Stimulated activated CD4-positive, alpha-beta T cell treated with anti-CD3 and anti-CD28 coated beads, Interleukin-1b, Interleukin-23, amount 100 ng/mL, for 24 hours (primary cell): ENCODE measurements at regions not wholly inside any gene's neighbourhood (a gene's known extent, or its start where the extent isn't known, plus 50 kb on each side); places are given as distances from the start of the nearest gene placed in this dataset.
"Not testable (repeated sequence)": the region's sequence is repeated elsewhere in the genome, so short reads cannot be mapped to it uniquely, and the experiment has no call there.

ENCODE experiments used
- DNase-seq, 4 experiments: peaks; one replicate each; pipeline ENCODE4 v3.0.0-alpha.2; 2020; ENCODE audit warnings: low read depth in 4 of 4, low spot score in 1 of 4

GRCh38 chr12:74076918-74077317 is 460.7 kb upstream of the ATXN7L3B start:
- DNase-seq = no peak

DNA sequence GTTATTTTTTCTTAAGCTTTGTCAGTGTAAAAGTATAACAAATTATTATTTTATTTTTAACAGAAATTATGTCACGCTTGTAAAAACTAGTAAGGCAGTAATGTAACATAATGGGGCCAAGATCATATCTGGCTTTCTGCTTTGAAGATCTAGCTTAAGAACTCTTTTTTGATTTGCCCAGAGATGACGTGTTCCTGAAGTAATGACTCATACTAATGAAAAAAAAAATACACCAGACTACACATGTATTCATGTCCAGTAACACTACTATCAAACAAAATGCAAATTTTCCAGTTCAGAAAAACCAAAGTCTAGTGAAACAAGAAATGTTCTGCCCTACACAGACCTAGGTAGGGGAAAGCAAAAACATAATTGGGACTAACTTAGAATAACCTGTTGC is 432.2 kb upstream of the ATXN7L3B start:
- DNase-seq = no peak

DNA sequence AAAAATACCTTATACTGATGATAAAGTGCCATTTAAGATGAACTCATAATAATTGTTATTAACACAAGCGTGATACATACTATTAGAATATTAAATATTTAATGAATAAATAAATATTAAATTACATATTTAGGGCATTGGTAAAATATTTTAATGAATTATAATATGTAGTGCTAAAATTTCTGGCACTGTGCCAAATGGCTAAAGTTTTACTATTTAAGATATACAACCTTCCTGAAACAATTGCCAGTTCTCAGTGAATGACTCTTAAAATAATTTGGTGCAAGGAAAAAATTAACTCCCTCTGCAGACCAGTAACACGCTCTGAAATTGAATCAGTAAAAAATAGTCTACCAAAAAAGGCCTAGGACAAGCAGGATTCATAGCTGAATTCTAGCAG is 428.9 kb upstream of the ATXN7L3B start:
- no peak for DNase-seq

- no peak for DNase-seq
Observed at GRCh38 chr12:74111688-74112360, 425.8 kb upstream of the ATXN7L3B start.

- DNase-seq = no peak
Observed at GRCh38 chr12:74119811-74120362, 417.7 kb upstream of the ATXN7L3B start.

GRCh38 chr12:74120644-74121043 is 417.0 kb upstream of the ATXN7L3B start:
- DNase-seq = no peak

DNA sequence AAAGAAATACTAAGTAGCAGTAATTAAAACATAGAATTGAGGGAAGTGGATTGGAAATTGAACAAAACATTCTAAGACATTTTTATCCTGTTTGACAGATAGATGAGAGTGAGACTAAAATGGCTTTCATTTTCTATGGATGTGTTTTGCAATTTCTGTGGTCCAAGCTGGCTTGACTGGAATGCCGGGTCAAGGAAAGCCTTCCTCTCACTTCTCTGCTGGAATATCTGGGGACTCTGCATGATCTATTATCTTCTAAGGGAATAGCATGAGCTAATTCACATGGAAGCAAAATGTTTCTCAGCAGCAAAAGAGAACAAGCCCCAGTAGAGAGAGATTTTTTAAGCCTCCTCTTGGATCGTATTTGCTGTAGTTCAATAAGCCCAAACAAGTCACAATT is 407.9 kb upstream of the ATXN7L3B start:
- no peak for DNase-seq

DNA sequence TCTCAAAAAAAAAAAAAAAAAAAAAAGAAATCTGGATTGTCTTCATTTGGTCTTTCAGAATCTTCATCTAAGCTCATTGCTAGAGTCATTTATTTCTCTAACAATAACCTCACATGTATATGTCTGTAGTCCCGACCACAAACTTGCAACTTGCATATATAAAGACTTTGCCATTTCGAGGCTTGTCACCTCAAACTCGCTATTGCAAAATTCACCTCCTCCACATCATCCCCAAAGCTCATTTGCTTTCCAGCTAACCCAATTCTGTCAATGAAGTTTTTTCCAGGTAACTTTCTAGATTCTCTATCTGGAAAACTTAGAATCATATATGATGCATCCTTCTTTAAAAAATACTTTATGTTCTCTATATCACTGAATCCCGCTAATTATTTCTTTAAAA is 393.2 kb upstream of the ATXN7L3B start:
- no peak for DNase-seq

GRCh38 chr12:74145328-74145727 is 392.3 kb upstream of the ATXN7L3B start:
- DNase-seq = no peak

GRCh38 chr12:74148849-74149248 is 388.8 kb upstream of the ATXN7L3B start:
- no peak for DNase-seq

DNA sequence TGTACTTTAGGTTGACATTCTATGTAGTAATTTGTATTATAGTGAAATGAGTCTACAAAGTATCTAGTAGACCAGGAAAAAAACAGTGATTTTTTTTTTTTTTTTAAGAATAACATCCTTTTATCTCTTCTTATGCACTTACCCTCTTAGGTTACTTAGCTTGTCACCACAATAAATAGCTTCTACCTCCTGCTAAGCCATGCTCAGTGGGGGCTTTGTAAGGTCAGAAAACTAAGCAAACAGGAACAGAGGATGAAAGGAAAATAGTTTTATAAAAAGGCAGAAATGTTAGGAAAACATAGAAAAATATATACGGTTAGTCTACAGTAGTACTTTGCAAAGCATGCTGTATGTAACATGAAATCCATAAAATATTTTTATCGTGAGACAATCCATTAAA is 385.3 kb upstream of the ATXN7L3B start:
- DNase-seq = no peak

DNA sequence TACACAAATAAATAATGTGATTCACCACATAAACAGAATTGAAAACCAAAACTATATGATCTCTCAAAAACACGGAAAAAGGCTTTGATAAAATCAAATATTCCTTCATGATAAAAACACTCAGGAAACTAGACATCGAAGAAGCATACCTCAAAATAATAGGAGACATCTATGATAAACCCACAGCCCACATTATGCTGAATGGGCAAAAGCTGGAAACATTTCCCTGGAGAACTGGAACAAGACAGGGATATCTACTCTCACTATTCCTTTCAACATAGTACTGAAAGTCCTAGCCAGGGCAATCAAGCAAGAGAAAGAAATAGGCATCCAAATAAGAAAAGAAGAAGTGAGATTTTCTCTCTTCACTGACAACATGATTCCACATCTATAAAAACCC is 371.5 kb upstream of the ATXN7L3B start:
- no peak for DNase-seq

DNA sequence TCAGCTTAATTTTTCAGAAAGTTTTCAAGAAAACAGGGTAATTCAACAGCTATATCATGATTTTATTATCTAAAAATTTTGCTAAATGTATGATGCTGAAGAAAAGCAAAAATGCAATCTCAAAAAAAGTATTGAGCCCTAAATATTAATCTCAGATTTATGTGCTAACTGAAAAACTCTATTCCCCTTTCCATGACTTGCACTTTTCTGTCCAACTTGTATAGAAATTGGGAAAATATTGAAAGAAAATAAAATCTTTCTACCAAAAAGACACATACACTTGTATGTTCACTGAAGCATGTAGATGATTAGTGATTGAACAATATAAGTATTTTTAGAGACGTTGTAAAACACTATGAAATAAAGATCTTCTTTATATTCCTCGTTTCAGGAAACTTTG is 368.0 kb upstream of the ATXN7L3B start:
- no peak for DNase-seq

DNA sequence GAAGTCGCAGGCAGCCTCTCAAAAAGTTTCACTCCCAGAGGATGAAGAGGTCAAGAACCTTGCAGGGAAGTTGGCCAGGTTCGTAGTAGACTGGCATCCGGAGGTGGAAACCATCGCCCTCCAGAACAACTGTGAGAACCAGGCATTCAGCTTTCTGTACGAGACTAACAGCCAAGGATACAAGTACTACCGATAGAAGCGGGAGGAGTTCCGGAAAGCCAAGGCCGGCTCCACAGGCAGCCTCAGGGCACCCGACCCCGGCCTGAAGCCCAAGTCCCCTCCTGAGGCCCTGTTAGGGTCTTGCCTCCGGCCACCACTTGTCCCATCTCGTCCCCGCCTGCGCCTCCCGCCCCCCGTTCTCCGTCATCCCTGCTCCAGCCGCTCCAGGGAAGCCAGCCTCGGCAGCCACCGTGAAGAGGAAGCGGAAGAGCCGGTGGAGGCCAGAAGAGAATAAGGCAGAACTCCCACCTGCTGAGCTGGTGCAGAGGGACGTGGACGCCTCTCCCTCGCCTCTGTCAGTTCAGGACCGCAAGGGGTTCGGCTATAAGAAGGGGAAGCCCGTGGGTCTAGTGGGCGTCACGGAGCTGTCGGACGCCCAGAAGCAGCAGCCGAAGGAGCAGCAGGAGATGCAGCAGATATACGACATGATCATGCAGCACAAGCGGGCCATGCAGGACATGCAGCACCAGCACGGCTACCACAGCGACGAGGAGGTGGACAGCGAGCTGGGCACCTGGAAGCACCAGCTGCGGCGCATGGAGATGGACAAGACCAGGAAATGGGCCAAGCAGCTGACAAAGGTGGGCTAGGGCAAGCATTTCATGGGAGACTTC is 366.8 kb upstream of the ATXN7L3B start:
- no peak for DNase-seq

DNA sequence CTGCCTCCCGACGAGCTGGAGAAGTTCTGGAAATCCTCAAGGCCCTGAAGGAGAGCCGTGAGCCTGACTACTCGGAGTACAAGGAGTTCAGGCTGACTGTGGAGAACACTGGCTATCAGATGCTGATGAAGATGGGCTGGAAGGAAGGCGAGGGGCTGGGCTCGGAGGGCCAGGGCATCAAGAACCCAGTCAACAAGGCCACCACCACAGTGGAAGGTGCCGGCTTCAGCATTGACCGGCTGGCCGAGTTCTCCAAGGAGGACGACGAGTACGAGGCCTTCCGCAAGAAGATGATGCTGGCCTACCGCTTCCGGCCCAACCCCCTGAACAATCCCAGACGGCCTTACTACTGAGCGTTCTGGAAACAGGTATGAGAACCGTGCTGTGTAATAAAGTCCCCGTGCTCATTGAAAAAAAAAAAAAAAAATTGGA is 366.1 kb upstream of the ATXN7L3B start:
- DNase-seq = no peak

DNA sequence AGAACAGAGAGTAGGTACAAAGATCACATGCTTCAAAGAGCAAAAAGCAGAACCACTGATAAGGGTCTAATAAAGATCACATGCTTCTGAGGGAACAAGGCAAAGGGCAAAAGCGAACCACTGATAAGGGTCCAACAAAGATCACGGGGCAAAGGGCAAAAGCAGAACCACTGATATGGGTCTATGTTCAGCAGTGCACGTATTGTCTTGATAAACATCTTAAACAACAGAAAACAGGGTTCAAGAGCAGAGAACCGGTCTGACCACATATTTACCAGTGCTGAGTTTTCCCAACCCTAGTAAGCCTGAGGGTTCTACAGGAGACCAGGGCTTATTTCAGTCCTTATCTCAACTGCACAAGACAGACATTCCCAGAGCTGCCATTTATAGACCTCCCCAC is 362.7 kb upstream of the ATXN7L3B start:
- not testable (repeated sequence) for DNase-seq

- DNase-seq = no peak
Observed at GRCh38 chr12:74185360-74185759, 352.3 kb upstream of the ATXN7L3B start.

GRCh38 chr12:74193191-74193590 is 344.4 kb upstream of the ATXN7L3B start:
- no peak for DNase-seq

DNA sequence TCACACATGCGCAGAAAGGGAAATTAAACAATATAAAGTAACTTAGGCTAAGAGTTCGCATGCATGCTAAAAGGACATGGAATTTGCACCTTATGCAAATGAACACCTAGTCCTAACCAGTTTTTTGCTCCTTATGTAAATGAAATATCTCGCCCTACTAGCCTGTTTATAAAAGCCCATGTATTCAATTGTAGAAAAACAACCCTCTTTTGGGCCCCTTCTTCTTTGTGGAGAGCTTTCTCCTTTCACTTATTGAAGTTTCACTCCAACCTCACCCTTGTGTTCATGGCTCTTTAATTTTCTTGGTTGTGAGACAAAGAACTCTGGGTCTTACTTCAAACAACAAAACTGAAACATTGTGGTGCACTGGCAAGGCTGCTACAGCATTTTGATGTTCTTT is 333.4 kb upstream of the ATXN7L3B start:
- DNase-seq = no peak

DNA sequence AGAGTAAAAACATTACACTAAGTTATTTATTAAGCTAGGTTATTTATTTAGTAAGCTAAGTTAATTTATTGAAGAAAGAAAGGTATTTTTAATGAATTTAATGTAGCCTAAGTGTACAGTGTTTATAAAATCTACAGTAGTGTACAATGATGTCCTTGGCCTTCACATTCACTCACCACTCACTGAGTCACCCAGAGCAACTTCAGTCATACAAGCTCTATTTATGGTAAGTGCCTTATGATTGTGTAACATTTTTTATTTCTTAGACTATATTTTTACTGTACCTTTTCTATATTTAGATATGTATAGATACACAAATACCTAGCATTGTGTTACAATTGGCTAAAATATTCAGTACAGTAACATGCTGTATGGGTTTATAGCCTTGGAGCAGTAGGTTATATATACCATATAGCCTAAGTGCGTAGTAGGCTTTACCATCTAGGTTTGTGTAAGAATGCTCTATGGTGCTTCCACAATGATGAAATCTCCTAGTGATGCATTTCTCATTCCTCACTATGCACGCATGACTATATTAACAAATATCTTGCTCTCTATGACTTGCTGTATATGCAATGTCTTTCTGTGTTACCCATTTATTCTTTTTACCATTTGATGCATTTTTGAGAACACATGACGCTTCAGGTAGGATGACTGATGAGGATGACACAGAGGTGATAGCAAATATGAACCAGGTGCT is 309.6 kb upstream of the ATXN7L3B start:
- DNase-seq = no peak

DNA sequence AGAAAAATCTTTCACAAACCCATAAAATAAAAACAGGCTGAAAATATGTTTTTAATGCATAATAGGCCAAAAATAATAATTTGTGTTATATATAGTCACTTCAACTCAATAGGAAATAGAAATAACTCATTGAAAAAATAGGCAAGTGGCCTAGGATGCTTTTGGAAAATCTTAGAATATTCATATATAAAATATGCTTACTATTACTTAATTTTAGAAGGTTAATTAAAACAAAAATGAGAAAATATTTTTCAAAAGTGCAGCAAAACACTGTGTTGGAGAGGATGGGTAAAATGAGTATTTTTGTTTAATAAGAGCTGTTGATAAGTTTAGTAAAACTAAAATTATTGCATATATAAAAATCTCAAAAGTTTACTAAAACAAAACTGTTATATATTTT is 308.0 kb upstream of the ATXN7L3B start:
- no peak for DNase-seq

DNA sequence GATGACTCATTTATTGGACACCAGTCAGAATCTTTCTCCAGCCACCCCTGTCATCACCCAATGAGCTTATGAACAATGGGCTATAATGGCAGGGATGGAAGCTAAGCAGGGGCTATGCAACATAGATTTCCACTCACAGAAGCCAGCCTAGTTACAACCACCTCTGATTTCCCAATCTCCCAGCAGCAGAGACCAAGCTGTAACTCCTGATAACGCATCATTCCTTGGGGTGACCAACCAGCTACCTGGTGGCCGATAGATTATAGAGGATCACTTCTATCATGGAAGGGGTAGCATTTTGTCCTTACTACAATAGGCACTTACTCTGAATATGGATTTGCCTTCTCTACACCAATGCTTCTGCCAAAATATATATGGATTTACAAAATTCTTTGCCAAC is 302.3 kb upstream of the ATXN7L3B start:
- DNase-seq = no peak
